ENCODE measurements at regions not wholly inside any gene's neighbourhood (a gene's known extent, or its start where the extent isn't known, plus 50 kb on each side); places are given as distances from the start of the nearest gene placed in this dataset.
A peak's percentile ranks its signal among the peaks of the same experiment; 100 is the strongest.

GRCh38 chr1:234875328-234875952, 253.2 kb downstream of the TOMM20 start (continued):
- TF ChIP-seq FOXO4 (CRISPR knock-in tag; IDR thresholded peaks at IDR 0.05) (0 out of 2 replicates have a peak, but pooled peaks have one; percentile 70), HDAC6 (IDR thresholded peaks at IDR 0.05; ENCODE audit: low read depth, low read length) (no peak), TCF15 (CRISPR knock-in tag; IDR thresholded peaks at IDR 0.05) (peak; percentile 81; the same call in 1 of the 2 replicates), HDAC3 (IDR thresholded peaks at IDR 0.05; ENCODE audit: borderline replicate concordance, partially characterized antibody) (no peak), HEY1 (CRISPR knock-in tag; IDR thresholded peaks at IDR 0.05; ENCODE audit: borderline replicate concordance) (no peak), HLTF (IDR thresholded peaks at IDR 0.05) (no peak), ZBTB9 (CRISPR knock-in tag; IDR thresholded peaks at IDR 0.05) (peak; percentile 40; the same call in 1 of the 2 replicates), SMAD4 (CRISPR knock-in tag; conservative IDR thresholded peaks at IDR 0.05) (no peak), ZNF445 (CRISPR knock-in tag; IDR thresholded peaks at IDR 0.05; ENCODE audit: low read depth) (0 out of 2 replicates have a peak, but pooled peaks have one; percentile 51), ZNF57 (CRISPR knock-in tag; IDR thresholded peaks at IDR 0.05) (0 out of 2 replicates have a peak, but pooled peaks have one; percentile 33), ZFP1 (CRISPR knock-in tag; IDR thresholded peaks at IDR 0.05) (0 out of 2 replicates have a peak, but pooled peaks have one; percentile 41), WHSC1 (IDR thresholded peaks at IDR 0.05; ENCODE audit: low read length) (peak; percentile 9), SP1 (CRISPR knock-in tag; IDR thresholded peaks at IDR 0.05) (no peak), HMG20B (CRISPR knock-in tag; IDR thresholded peaks at IDR 0.05) (no peak)

Data from K562 (cell line).